Brain pericyte (primary cell): ENCODE measurements at regions not wholly inside any gene's neighbourhood (a gene's known extent, or its start where the extent isn't known, plus 50 kb on each side); places are given as distances from the start of the nearest gene placed in this dataset.

Source experiments
- DNase-seq: peaks from one replicate; pipeline ENCODE4 v3.0.0-alpha.2; 2012; ENCODE audit warnings: low read depth, low spot score

DNA sequence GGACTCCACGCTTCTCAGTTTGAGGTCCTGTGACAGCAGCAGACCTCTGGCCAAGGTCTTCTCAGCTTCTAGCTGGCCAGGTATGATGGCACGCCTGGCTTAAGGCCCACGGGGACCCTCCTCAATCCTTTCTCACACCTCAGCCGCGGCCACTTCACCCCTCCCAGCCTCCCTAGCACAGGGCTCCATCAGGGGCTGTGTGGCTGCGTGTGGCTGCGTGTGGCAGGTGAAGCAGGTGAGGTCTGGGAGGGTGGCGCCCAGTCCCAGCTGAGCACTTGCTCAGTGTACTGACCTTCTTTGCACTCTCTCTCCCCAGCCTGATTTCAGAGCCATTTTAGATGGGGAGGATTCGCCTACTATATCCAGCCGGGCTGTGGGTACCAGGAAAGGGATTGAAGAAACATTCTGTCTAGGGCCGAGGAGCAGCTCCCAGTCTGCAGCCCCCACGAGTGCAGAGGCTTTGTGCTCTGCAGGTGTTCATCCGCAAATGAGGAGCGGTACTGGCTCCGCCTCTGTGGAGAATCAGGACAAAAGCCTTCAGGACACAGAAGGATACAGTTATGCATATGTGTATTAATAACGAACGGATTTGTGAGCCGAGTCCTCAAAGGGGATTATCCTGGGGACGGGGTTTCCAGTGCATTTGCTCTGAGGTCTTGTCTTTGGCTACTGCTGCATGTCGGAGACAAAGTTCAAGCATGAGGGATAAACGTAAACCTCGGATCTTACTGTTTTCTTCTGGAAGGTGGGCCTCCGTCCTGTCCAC is 236.9 kb upstream of the RAB6C start:
- no peak for DNase-seq

DNA sequence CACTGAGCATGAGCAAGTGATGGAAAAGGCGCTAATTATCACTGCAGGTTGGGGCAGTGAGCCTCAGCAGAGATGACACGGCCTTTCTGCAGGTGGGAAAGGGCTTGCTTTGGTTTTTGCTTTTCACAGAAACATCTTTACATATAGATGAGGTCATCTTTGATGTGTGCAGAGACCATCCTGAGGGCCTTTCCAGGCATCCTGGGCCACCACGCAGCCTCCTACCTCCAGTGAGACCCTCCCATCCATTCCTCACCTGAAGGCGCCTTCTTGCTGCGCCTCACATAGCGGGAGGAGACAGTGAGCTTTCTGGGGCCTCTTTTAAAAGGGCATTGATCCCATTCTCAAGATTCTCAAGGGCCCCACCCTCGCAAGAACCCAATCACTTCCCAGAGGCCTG is 235.3 kb upstream of the RAB6C start:
- DNase-seq, result no peak

DNA sequence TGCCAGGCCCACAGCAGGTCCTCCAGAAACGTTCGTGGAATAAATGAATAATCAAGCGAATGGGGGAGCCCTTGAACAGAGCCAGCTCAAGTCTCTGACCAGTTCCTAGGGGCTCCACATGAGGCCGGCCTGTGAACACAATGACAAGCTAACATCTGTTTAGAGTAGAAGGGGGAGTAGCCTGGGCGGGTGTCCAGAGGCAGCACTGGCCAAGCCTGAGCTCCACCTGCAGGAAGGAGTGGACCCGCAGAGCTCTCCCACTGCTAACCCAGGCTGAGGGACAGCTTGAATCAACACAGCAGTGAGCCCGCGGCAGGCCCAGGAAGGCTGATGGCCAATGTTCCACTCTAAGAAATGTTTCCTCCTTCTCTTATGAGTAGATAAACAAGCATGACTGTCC is 234.8 kb upstream of the RAB6C start:
- no peak for DNase-seq

DNA sequence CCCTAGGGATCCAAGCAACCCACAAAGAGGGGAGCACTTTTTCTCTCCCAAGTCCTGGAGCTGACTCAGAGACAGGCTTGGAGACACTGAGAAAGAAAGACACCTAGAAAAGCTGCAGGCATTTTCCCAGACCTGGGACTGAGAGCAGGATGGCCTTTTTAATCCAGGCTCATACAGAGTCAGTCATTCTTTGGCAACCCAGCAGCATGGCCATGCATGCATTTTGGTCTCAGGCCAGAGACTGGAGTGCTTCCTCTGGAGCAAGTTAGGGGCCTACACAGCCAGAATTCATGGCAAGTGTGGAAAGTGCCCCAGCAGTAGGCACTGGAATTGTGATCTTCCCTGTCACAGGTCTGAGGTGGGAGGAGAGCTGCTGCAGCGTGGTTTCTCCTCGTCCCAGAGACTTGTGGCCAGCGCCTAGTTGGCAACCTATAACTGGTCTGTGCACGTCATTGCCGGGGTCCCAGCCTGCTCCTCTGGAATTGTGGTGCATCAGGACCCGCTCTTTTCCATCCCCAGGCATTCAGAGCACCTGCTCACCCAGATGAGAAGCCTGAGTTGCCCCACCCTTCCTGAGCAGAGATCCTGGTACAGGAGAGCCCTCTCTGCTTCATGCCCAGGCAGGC is 231.9 kb upstream of the RAB6C start:
- no peak for DNase-seq

DNA sequence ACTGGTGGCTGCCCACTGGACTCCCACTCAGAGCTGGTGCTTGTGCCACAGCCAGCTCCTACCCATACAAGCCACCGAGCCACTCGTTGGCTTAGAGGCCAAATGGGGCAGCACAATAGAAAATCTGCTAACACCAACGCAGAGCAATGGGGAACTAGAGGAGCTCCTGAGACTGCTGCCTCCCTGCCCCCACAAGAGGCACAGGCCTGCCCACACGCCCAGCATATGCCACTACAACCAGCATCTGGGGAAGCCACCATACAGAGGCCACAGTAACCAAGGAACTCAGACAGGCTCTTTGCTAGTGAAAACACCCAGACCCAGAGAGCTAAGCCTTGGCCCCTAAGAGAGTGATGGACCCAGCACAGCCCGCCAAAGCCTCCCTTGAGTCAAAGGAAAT is 231.2 kb upstream of the RAB6C start:
- no peak for DNase-seq

DNA sequence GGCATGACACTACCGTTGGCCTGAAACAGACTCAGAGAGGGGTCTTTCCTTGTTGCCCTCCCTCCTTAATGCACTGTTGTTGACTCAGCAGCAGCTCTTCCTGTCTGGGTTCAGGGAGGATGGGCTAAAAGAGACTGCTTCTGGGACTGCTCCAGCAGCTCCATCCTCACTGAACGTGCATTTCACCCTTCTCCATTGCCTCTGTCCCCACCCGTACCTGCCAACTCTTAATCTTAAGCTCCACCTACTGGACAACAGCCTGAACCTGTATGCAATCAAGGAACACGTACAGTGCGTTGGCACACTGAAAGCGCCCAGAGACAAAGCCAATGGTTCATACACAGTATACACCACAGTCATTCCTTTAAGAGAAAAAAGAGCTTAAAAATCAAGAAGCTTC is 230.8 kb upstream of the RAB6C start:
- no peak for DNase-seq

DNA sequence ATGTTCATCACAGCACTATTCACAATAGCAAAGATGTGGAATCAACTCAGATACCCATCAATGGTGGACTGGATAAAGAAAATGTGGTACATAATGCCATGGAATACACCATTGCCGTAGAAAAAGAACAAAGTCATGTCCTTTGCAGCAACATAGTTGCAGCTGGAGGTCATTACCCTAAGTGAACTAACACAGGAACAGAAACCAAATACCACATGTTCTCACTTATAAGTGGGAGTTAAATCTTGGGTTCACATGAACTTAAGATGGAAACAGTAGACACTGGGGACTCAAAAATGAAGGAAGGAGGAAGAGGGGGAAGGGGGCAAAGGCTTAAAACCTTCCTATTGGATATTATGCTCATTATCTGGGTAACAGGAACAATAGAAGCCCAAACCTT is 228.1 kb upstream of the RAB6C start:
- no peak for DNase-seq

DNA sequence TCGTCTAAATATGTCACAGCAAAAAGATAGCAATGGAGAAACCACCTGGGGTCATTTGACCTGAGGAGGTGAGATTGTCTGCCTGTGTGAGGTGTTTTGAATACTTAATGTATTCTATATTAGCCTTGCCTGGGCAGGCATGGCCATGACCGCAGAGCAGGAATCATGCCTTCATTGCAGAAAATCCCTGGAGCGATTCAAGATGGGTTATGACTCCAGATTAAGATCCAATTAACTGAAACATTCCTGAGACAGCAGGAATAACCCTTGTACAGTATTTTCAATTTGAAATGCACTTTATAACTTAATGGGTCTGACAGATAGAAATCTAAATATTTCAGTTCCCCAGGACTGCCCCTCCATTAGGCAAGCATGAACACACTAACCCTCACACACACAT is 227.3 kb upstream of the RAB6C start:
- no peak for DNase-seq

DNA sequence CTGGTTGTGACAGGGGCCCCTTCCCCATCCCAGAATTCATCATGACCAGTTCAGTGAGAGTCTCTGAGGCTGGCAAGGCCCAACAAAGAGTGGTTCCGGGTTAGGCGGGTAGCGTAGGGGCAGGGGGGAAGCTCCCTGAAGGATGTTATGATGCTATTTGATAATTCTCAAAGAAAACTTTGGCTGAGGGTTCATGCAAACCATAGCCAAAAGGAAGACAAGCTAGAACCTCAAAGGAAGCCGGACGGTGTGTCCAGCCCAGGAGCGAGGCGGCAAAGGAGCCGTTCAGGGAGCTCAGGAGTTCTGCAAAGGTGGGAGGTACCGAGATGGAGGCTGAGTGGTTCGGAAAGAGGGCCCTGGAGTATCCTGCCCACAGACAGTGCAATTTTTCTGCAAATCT is 226.8 kb upstream of the RAB6C start:
- DNase-seq, result no peak

DNA sequence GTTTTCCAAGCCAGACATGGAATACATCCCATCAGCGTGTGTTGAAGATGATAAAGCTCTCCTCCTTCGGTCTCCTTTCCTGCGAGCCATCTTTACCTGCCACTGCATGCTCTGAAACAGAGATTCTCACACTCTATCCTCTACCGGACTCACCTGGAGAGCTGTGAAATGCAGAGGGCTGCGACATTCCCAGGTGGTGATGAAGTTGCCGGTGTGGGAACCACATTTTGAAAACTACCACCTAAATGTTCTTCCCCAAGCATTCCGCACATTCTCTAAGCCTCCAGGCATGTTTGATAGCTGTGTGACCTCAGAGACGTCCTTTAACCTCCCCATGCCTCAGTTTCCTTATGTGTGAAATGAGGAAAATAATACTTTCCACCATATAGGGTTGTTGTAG is 226.2 kb upstream of the RAB6C start:
- no peak for DNase-seq

DNA sequence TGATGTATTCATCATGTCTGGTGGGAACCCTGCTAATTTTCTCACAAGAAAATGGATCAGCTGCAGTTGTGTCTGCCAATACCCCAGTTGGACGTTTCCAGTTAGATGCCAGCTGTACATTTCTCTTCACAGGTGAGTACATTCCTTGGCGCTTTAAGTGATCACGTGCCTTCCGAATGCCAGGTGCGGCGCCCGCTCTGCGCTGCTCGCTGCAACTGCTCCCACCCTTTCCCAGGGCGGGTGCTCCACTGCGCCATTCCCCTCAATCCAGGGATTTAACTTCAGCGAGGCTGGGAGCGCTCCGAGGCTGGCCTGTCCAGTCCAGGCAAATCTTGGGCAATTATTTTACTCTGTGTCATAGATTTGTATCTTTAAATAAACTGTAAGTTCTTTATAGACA is 225.0 kb upstream of the RAB6C start:
- DNase-seq, result no peak

DNA sequence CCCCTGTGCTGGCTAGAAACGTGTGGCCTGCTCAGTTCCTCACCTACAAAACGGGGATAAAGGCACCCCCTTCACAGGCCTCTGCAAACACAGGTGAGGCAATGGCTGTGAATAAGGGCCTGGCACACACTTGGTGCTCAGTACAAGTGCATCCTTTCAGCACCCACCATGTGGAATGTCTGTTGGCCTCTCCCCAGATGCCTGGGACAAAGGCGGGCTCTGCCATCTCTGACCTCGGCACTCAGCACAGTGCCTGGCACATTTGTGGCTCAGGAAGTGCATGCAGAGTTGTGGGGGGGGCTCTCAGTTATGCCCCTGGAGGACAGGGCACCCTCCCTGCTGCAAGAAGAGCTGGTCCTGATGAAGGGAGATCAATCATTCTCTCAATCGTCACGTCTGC is 224.6 kb upstream of the RAB6C start:
- no peak for DNase-seq

DNA sequence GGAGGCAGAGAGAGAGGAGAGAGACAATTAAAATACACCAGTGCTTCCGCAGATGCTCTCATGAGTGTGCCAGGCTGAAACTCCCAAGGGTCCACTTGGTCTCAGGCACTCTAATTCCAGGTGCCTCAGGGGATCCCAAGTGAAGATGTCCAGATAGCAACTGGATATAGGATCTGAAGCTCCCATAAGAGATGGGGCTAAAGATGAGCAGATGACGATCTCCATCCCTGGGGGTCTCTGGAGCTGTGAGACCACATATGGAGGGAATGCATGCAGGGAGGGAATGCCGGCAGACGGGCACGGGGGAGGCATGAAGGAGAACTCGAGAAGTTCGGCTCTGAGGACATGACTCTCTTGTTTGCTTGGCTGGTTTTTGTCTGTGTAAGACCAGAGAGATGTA is 223.7 kb upstream of the RAB6C start:
- no peak for DNase-seq

DNA sequence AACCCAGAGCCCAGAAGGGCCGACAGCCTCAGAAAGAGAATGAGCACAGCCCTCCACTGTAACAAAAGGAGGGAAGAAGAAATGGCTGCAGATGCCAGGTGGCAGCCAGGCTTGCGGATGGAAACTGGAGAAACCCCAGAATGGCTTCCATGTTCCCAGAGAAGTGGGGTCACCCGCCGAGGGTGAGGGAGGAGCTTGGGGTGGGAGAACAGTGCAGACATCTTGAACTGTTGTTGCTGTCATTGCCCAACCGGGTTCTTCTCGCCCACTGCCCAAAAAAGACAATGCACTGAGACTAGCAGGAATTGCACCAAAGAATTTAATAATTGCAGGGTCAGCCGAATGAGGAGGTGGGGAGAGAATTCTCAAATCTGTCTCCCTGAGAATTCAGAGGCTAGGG is 223.2 kb upstream of the RAB6C start:
- no peak for DNase-seq

DNA sequence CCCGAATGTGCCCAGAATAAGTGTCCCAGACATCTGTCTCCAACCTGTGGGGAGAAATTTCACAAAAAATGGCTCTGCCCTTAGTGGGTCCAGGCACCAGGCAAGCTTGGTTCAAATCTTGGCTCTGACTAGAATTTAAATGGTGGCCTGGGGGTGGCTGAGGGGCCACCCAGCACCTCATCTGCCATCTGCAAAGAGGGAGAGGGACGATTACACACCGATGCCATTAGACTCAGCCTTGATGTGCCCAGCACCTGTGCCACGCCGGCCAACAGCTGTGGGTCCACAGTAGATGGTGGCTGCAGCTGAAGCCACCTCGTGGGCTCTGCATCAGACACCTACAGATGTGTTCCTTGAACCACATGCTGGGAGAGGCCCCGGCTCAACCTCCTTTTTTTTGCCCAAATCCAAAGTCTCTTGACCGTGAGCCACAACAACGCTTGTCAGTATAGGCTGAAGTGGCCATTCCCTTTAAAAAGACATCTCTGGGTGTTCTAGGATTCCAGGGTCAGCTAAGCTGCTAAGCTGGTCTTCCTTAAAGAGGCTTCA is 222.0 kb upstream of the RAB6C start:
- DNase-seq, result no peak

DNA sequence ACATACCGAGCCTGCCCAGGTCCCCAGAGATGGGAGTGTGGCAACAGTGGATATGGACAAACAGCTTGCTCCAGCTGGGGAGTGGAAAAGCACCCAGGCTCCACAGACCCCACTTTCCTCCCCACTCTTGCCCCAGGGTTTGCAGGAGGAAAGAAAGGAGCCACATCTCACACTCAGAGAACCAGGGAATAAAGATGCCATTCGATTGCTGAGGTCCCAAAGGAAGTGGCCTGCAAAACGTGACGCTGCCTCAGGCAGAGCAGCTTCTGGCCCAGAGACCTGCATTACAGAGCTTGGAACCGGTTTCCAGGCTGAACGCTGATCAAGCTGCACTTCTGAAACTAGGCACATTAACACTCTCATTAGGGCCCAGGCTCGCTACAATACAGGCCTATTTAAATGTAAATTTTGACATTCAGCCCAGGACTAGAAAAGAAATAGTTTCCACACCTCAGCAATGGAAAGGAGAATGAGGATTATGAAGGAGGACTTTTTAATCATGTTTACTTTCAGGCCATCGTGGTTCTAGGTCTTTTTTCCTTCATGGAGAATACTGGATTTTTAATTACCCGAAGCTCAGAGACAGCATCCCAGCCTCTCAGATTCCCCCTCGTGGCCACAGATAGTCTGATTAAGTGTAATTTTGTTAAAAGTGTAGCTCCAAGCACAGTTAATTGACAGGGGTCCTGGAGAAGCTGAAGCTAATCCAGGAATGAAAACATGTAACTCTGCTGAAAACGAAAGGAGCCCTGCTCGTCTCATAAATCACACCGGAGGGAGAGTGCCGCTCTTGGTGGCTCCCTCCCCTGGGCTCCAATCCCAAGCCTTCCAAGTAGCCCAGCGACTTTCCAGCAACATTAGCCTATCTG is 221.3 kb upstream of the RAB6C start:
- DNase-seq, result no peak

DNA sequence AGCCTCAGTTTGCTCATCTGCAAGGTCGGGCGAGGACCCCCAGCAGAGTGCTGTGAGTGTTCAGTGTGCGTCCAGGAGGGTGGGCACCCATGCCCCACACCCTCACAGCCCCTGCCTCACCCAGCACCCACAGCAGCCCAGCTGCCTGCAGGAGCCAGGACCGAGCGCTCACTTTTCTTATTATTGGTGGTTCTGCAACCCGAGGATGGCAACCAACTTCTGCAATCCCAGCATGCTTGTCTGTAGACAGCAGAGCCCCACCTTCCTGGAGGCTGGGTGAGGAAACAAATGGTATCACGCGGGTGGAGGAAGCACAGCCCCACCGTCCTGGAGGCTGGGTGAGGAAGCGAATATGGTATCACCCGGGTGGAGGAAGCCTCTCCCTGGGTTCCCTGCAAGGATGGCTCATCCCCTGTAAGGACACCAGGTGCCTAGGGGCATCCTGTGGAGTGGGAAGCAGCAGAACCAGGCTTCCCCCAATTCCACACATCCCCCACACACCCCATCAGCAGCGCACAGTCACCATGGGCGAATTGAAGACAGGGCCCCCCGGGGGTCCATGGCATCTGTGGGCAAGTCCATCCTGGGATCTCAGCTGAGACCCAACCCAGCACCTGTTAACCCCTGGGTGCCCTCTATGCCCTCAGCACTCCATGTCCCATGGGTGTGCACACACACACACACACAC is 220.5 kb upstream of the RAB6C start:
- DNase-seq, result no peak

DNA sequence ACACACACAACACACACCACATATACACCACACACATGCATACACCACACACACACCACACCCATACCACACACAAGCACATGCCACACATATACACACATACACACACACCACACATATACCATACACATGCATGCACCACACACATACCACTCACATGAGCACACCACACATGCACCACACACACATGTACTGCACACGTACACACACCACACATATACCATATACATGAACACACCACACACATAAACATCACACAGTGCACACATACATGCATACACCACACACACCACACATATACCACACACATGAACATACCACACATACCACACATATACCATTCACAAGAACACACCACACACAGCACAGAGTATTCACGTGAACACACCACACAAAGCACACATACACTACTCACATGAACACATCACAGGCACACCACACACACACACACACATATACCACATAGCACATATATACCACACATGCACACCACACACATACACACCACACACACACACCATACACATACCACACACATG is 219.9 kb upstream of the RAB6C start:
- DNase-seq, result no peak

DNA sequence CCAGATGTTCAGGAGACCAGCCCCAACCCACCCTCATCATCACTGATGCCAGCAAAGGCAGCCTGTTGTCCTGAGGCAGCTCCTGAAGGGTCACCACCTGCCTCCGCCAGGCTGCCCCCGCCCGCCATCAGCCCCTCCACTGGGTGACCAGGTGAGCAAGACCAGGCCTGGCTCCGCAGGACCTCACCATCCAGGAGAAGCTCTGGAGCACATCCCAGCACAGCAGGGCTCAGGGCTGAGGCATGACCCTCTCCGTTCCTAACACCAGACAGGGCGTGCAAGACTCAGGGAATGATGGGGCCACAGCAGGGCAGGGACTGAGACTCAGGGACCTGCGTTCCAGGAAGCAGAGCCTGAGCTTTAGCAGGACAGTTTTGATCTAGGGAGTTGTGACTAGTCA is 218.8 kb upstream of the RAB6C start:
- DNase-seq, result no peak

DNA sequence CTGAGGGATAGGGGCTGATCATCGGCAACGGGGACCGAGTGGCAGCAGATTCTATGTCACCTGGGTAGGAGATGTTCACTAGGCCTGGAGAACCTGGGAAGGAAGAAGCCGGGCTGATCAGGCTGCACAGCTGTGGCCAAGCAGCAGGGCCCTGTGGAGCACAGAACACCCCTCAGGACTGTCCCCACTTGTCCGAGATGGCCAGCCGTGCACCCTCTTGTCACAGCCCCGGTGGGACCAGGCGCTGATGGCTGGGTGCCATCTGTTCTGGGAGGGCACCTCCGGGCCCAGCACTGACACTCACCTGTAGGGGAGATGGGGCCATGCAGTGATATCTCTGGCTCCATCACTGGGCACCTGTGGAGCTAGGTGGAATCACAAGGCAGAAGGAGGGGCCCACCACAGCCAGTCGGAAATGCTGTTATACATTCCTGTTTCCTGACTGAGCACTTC is 217.9 kb upstream of the RAB6C start:
- DNase-seq, result no peak

DNA sequence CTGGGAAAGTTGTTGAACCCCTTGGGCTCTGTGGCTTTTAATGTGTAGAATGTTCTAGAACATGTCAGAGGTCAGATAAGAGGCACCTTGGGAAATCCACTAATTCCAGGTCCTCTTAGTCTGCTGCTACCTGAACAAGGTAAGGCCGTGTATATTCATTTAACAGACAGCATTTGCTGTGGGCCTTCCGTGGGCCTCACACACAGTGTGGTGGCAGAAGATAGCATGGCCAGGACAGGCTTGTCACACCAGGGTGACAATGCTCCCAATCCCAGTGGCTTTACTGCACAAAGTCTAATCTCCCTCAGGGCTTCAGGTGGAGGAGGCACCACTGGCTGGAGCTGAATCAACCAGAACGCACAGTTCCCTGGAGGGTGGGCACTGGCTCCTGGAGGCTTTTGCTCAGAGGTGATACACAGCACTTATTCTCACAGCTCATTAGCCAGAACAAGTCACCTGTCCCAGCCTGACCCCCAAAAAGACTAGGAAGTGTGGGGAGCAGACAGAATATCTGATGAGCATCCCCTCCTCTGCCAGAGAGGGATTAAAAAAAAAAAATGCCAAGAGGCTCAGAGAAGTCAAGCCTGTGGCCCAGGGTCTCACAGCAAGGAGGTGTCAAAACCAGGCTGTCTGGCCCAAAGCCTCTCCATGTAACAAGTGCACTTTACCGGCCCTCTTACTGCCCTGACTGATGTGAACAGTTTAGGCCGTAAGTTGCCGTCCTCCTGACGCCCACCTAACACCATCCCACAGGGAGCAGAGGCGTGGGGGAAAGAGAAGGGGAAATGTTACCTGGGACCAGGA is 216.9 kb upstream of the RAB6C start:
- DNase-seq, result no peak
